Mesenchymal stem cell (in vitro differentiated cells and primary cell): ENCODE measurements at regions not wholly inside any gene's neighbourhood (a gene's known extent, or its start where the extent isn't known, plus 50 kb on each side); places are given as distances from the start of the nearest gene placed in this dataset.
A peak's percentile ranks its signal among the peaks of the same experiment; 100 is the strongest.

Experiments used
- DNase-seq: peaks from one replicate; pipeline ENCODE4 v3.0.0-alpha.2; 2013
- H2AFZ ChIP-seq: one replicate; pipeline ENCODE4 v1.6.1; 2013; ENCODE audit warnings: low read depth, mild to moderate bottlenecking, control low read depth, inconsistent platforms, low read length, moderate library complexity
- H2AK5ac ChIP-seq: 2 replicates; pipeline ENCODE4 v1.6.1; 2013; ENCODE audit warnings: low read length, moderate library complexity, mild to moderate bottlenecking, inconsistent platforms; ENCODE audit not compliant: severe bottlenecking
- H2BK120ac ChIP-seq: one replicate; pipeline ENCODE4 v1.6.1; 2013; ENCODE audit warnings: low read depth, mild to moderate bottlenecking, inconsistent platforms, low read length, moderate library complexity
- H2BK12ac ChIP-seq, 2 experiments: one replicate each; pipeline ENCODE4 v1.6.1; 2013; ENCODE audit warnings: inconsistent platforms in 2 of 2, low read length in 2 of 2, mild to moderate bottlenecking in 2 of 2, moderate library complexity in 2 of 2, control low read depth in 1 of 2
- H2BK15ac ChIP-seq: one replicate; pipeline ENCODE4 v1.6.1; 2013; ENCODE audit warnings: mild to moderate bottlenecking, low read depth, inconsistent platforms; ENCODE audit not compliant: poor library complexity, severe bottlenecking
- H2BK5ac ChIP-seq: 2 replicates; pipeline ENCODE4 v1.6.1; 2013; ENCODE audit warnings: low read depth, mild to moderate bottlenecking, low read length, control low read depth, inconsistent platforms; ENCODE audit not compliant: poor library complexity, severe bottlenecking
- H3K14ac ChIP-seq, 2 experiments: one replicate each; pipeline ENCODE4 v1.6.1; 2013; ENCODE audit warnings: inconsistent platforms in 2 of 2, low read length in 2 of 2, control low read depth in 1 of 2, mild to moderate bottlenecking in 1 of 2, moderate library complexity in 1 of 2
- H3K18ac ChIP-seq, 2 experiments: one replicate each; pipeline ENCODE4 v1.6.1; 2013; ENCODE audit warnings: inconsistent platforms in 2 of 2, low read length in 2 of 2, control low read depth in 1 of 2, low read depth in 1 of 2, mild to moderate bottlenecking in 1 of 2
- H3K23ac ChIP-seq, 2 experiments: one replicate each; pipeline ENCODE4 v1.6.1; 2013; ENCODE audit warnings: inconsistent platforms in 2 of 2, low read length in 2 of 2, mild to moderate bottlenecking in 2 of 2, moderate library complexity in 2 of 2, control low read depth in 1 of 2
- H3K27ac ChIP-seq: 2 replicates; pipeline ENCODE4 v1.5.1; 2013; ENCODE audit warnings: mild to moderate bottlenecking, moderate library complexity, low read length, control low read depth, inconsistent platforms; ENCODE audit not compliant: poor library complexity, severe bottlenecking
- H3K27me3 ChIP-seq, 2 experiments: 2 replicates each; pipeline versions ENCODE4 v1.6.1 to v1.7.0; 2013; ENCODE audit warnings: low read length in 2 of 2, mild to moderate bottlenecking in 2 of 2, moderate library complexity in 2 of 2, control low read depth in 1 of 2, inconsistent platforms in 1 of 2; ENCODE audit not compliant: control insufficient read depth in 1 of 2, insufficient read depth in 1 of 2
- H3K36me3 ChIP-seq, 2 experiments: 2 replicates each; pipeline versions ENCODE4 v1.6.1 to v1.7.0; 2013; ENCODE audit warnings: low read length in 2 of 2, control low read depth in 1 of 2, inconsistent platforms in 1 of 2, low read depth in 1 of 2, mild to moderate bottlenecking in 1 of 2; ENCODE audit not compliant: insufficient read depth in 2 of 2, control insufficient read depth in 1 of 2
- H3K4ac ChIP-seq, 2 experiments: one replicate each; pipeline ENCODE4 v1.6.1; 2013; ENCODE audit warnings: inconsistent platforms in 2 of 2, low read length in 2 of 2, mild to moderate bottlenecking in 2 of 2, moderate library complexity in 2 of 2, control low read depth in 1 of 2, low read depth in 1 of 2
- H3K4me1 ChIP-seq: 2 replicates; pipeline ENCODE4 v1.6.1; 2013; ENCODE audit warnings: low read depth, low read length, control low read depth; ENCODE audit not compliant: control insufficient read depth, insufficient read depth
- H3K4me2 ChIP-seq: 2 replicates; pipeline ENCODE4 v1.6.1; 2013; ENCODE audit warnings: low read length, mild to moderate bottlenecking, inconsistent platforms; ENCODE audit not compliant: poor library complexity, severe bottlenecking
- H3K4me3 ChIP-seq, 2 experiments: 2 replicates each; pipeline versions ENCODE4 v1.5.1 to v1.7.0; 2013; ENCODE audit warnings: low read length in 2 of 2, mild to moderate bottlenecking in 2 of 2, control low read depth in 1 of 2, low read depth in 1 of 2; ENCODE audit not compliant: insufficient read depth in 1 of 2
- H3K79me1 ChIP-seq: replicated peaks from 2 replicates; pipeline ENCODE4 v1.6.1; 2013; ENCODE audit warnings: mild to moderate bottlenecking, control low read depth, low read length, inconsistent platforms; ENCODE audit not compliant: poor library complexity, severe bottlenecking
- H3K9ac ChIP-seq: 2 replicates; pipeline ENCODE4 v1.7.0; 2013; ENCODE audit warnings: mild to moderate bottlenecking, low read length, moderate library complexity
- H3K9me3 ChIP-seq: 2 replicates; pipeline ENCODE4 v1.7.0; 2013; ENCODE audit warnings: mild to moderate bottlenecking, low read length; ENCODE audit not compliant: control insufficient read depth
- H4K8ac ChIP-seq: one replicate; pipeline ENCODE4 v1.6.1; 2013; ENCODE audit warnings: inconsistent platforms, mild to moderate bottlenecking, low read length, moderate library complexity
- H4K91ac ChIP-seq: one replicate; pipeline ENCODE4 v1.6.1; 2013; ENCODE audit warnings: mild to moderate bottlenecking, low read length, inconsistent platforms
- WGBS: methylation state at CpG from one replicate; pipeline ENCODE4 v1.1.7; 2013; ENCODE audit warnings: mixed read lengths; 5-methylcytosine and 5-hydroxymethylcytosine counted together

DNA sequence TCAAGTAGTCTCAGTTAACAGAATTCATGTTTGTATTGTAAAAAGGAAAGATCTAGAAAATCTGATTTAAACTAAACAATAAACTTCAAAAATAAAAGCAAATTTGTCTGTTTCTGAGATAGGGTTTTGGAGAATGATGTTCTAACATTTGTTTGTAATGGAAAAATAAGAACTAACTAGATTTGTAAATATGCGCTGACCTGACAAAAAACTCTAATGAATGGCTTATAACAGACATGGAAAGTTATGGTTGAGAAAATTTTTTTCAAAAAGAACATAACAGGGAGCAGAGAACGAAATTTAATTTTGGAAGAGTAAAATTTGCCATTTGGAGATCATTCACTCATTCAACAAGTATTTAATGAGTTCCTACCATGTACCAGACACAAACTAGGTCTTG lies 179.0 kb upstream of the TARS1 start:
- Histone ChIP-seq H2BK15ac (no peak overlapping the region), H4K8ac (no peak overlapping the region), H3K23ac (no peak overlapping the region), H2BK120ac (no peak overlapping the region), H3K4ac (no peak overlapping the region), H3K79me1 (no peaks in the 10 kb centered on the region), H3K14ac (no peak overlapping the region), H2BK5ac (no peak overlapping the region), H4K91ac (no peak overlapping the region), H3K36me3 (no peaks in the 10 kb centered on the region), H3K4me2 (no peak overlapping the region), H3K27me3 (no peaks in the 10 kb centered on the region), H2AK5ac (no peak overlapping the region), H3K9me3 (peaks cover 13% of the 10 kb centered on the region), H3K9ac (no peak overlapping the region), H3K4me3 (no peak overlapping the region), H3K4me1 (no peaks in the 10 kb centered on the region), H2BK12ac (no peak overlapping the region), H3K27ac (no peak overlapping the region), H3K18ac (no peak overlapping the region), H2AFZ (no peak overlapping the region)
- no peak for DNase-seq
- 100% methylated on average over 1 of the region's 2 CpGs for WGBS

DNA sequence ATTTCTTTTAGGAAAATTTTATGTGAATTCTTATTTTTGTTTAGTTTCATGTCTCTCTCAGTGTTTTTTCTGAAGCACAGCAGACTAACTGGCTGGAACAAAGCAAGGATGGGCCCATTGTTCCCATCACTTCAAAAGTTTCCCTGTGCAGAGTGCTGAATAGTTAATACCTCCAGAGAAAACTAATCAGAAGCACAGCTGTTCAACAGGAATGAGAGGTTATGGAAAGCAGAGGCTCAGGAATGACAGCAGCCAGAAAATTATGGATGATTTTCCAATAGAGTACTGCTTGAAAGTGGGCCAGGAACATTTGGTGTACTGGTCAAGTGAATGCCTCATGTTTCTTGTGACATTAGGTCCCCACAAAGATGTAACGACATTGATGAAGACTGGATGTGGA lies 173.0 kb upstream of the TARS1 start:
- Histone ChIP-seq H3K4ac (no peak overlapping the region), H2BK5ac (no peak overlapping the region), H3K14ac (no peak overlapping the region), H3K4me1 (peaks cover 1% of the 10 kb centered on the region), H3K4me2 (no peak overlapping the region), H3K4me3 (no peak overlapping the region), H3K23ac (no peak overlapping the region), H4K8ac (no peak overlapping the region), H2AFZ (no peak overlapping the region), H2BK120ac (no peak overlapping the region), H2AK5ac (no peak overlapping the region), H2BK15ac (no peak overlapping the region), H3K18ac (no peak overlapping the region), H3K9me3 (peaks cover 13% of the 10 kb centered on the region), H3K27me3 (no peaks in the 10 kb centered on the region), H3K36me3 (no peaks in the 10 kb centered on the region), H4K91ac (no peak overlapping the region), H3K9ac (no peak overlapping the region), H3K27ac (no peak overlapping the region), H3K79me1 (no peaks in the 10 kb centered on the region), H2BK12ac (no peak overlapping the region)
- DNase-seq: no peak
- WGBS: no CpG with 5 or more reads among the region's 1 CpG

DNA sequence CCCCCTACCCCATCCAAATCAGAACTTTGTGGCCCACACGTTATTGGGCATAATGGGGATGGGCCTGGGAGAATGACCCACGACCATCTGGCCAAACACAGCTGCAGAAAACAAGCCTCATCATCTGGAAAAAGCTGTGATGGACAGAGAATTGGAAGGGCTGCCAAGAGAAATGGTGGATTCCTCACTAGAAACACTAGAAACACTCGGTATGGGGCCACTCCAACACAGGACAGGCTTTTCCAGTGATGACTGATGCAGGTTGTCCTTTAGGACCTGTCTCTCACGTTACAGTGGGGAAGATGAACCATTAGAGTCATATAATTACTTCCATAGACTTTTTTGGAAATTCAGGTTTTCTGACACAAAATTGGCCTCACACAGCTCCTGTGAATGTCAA lies 172.4 kb upstream of the TARS1 start:
- no peak overlapping the region for H3K14ac ChIP-seq
- H3K9me3 ChIP-seq: peaks cover 13% of the 10 kb centered on the region
- H3K4me3 ChIP-seq: no peak overlapping the region
- H2BK12ac ChIP-seq: no peak overlapping the region
- H3K27ac ChIP-seq: no peak overlapping the region
- no peak overlapping the region for H3K4me2 ChIP-seq
- H4K91ac ChIP-seq: no peak overlapping the region
- peak overlapping the region; percentile 14 for H4K8ac ChIP-seq
- H3K79me1 ChIP-seq: no peaks in the 10 kb centered on the region
- 80% methylated on average over 4 of the region's 4 CpGs for WGBS
- H2BK120ac ChIP-seq: no peak overlapping the region
- H3K36me3 ChIP-seq: no peaks in the 10 kb centered on the region
- H3K4me1 ChIP-seq: peaks cover 1% of the 10 kb centered on the region
- H2BK5ac ChIP-seq: no peak overlapping the region
- no peak overlapping the region for H2BK15ac ChIP-seq
- no peak overlapping the region for H3K4ac ChIP-seq
- H2AK5ac ChIP-seq: no peak overlapping the region
- no peaks in the 10 kb centered on the region for H3K27me3 ChIP-seq
- no peak overlapping the region for H3K23ac ChIP-seq
- H3K18ac ChIP-seq: no peak overlapping the region
- H2AFZ ChIP-seq: no peak overlapping the region
- no peak for DNase-seq
- H3K9ac ChIP-seq: no peak overlapping the region

DNA sequence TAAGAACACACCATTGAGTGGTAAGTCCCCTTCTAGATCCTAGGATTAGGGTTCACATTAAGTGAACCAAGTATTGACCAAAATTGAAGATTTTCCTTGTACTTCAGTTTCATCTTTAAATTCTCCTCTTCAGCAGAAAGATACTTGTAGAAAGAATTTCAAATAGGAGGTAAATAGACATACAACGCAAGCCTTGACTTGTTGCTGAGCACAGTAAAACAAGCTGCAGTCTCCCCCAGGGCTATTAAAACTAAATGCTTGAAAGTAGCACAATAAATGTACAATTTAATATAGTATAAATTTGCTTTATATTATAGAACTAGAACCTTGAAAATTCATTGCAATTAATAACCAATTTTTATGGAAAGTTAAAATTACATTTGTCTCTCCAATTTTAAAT lies 170.1 kb upstream of the TARS1 start:
- WGBS: 100% methylated on average over 1 of the region's 1 CpG

More for the DNA sequence above, 170.1 kb upstream of the TARS1 start:
- Histone ChIP-seq H3K9me3 (no peaks in the 10 kb centered on the region), H3K14ac (no peak overlapping the region), H3K4me1 (peaks cover 1% of the 10 kb centered on the region), H3K4ac (no peak overlapping the region), H3K4me2 (no peak overlapping the region), H3K9ac (no peak overlapping the region), H4K91ac (no peak overlapping the region), H2AK5ac (no peak overlapping the region), H2AFZ (no peak overlapping the region), H3K79me1 (no peaks in the 10 kb centered on the region), H2BK120ac (no peak overlapping the region), H2BK12ac (no peak overlapping the region), H2BK5ac (no peak overlapping the region), H3K23ac (no peak overlapping the region), H2BK15ac (no peak overlapping the region), H3K4me3 (no peak overlapping the region), H4K8ac (no peak overlapping the region), H3K18ac (no peak overlapping the region), H3K36me3 (no peaks in the 10 kb centered on the region), H3K27ac (no peak overlapping the region), H3K27me3 (no peaks in the 10 kb centered on the region)
- no peak for DNase-seq
